Spleen (tissue), 11 donors: ENCODE measurements at regions not wholly inside any gene's neighbourhood (a gene's known extent, or its start where the extent isn't known, plus 50 kb on each side); places are given as distances from the start of the nearest gene placed in this dataset.
A peak's percentile ranks its signal among the peaks of the same experiment; 100 is the strongest.

Source experiments
- DNase-seq: peaks from one replicate; pipeline ENCODE4 v3.0.0-alpha.2; 2020
- H3K27ac ChIP-seq, 8 donors: fragments of 200-600 bp; sonication (generic) in 7 of 8; 1 replicate in 4 of 8; 2 replicates in 4 of 8; pipeline versions ENCODE4 v1.5.0 to v1.8.0; 2016 to 2021; ENCODE audit warnings: inconsistent platforms in 4 of 8, mild to moderate bottlenecking in 4 of 8, moderate library complexity in 1 of 8
- H3K27me3 ChIP-seq, 7 donors: fragments of 200-600 bp; sonication (generic) in 6 of 7; replicated peaks in 1 of 7; 1 replicate in 4 of 7; 2 replicates in 3 of 7; pipeline versions ENCODE4 v1.5.0 to v1.8.0; 2016 to 2021; ENCODE audit warnings: inconsistent platforms in 3 of 7, mild to moderate bottlenecking in 1 of 7
- H3K36me3 ChIP-seq, 6 donors: fragments of 200-600 bp; sonication (generic) in 5 of 6; 1 replicate in 4 of 6; 2 replicates in 2 of 6; pipeline versions ENCODE4 v1.5.0 to v1.8.0; 2016 to 2021; ENCODE audit warnings: inconsistent platforms in 2 of 6
- H3K4me1 ChIP-seq, 6 donors: fragments of 200-600 bp; sonication (generic) in 5 of 6; 1 replicate in 3 of 6; 2 replicates in 3 of 6; pipeline versions ENCODE4 v1.5.0 to v1.8.0; 2016 to 2021; ENCODE audit warnings: inconsistent platforms in 3 of 6
- H3K4me3 ChIP-seq, 8 donors: fragments of 200-600 bp; sonication (generic) in 7 of 8; 1 replicate in 4 of 8; 2 replicates in 4 of 8; pipeline versions ENCODE4 v1.5.0 to v1.8.0; 2016 to 2021; ENCODE audit warnings: inconsistent platforms in 4 of 8, mild to moderate bottlenecking in 4 of 8, moderate library complexity in 2 of 8
- H3K9me3 ChIP-seq, 8 donors: fragments of 200-600 bp; sonication (generic) in 7 of 8; 1 replicate in 4 of 8; 2 replicates in 4 of 8; pipeline versions ENCODE4 v1.5.0 to v1.8.0; 2016 to 2021; ENCODE audit warnings: inconsistent platforms in 4 of 8
- POLR2A ChIP-seq, 3 donors: fragments of 450-650 bp; IDR thresholded peaks; one replicate each; pipeline ENCODE4 v1.5.1; 2017; ENCODE audit warnings: antibody characterized with exemption in 3 of 3, mild to moderate bottlenecking in 1 of 3
- POLR2AphosphoS5 ChIP-seq, 3 donors: sonication (generic); formaldehyde crosslinking; IDR thresholded peaks; one replicate each; pipeline ENCODE4 v1.5.1; 2017; ENCODE audit warnings: antibody characterized with exemption in 3 of 3
- WGBS, 5 donors: extraction: QIAGEN DNeasy Blood & Tissue Kit in 3 of 5; methylation state at CpG; one replicate each; pipeline versions ENCODE4 v1.1.5 to v1.1.7; 2013 to 2018; 5-methylcytosine and 5-hydroxymethylcytosine counted together
- intact Hi-C: fragments of 100-400 bp; cut with DNase I; formaldehyde crosslinking; loops from one replicate; pipeline ENCODE4 v1.15.0; 2023; ENCODE audit warnings: low total_unique reads
- TF ChIP-seq, protein P1 (sequence below), 11 experiments: fragments of 200-600 bp in 7 of 11; fragments of 450-650 bp in 4 of 11; sonication (generic) in 4 of 11; IDR thresholded peaks in 8 of 11; conservative IDR thresholded peaks in 3 of 11; 1 replicate in 7 of 11; 2 replicates in 4 of 11; pipeline versions ENCODE4 v1.4.0 to v1.8.0; 2016 to 2021; ENCODE audit warnings: antibody characterized with exemption in 11 of 11, inconsistent platforms in 4 of 11, mild to moderate bottlenecking in 1 of 11
- donor health status: healthy with polysubstance abuse.
- donor health status: DM: no; HTN: no; CAD: no; lungs with moderate emphysema.
- donor health status: DM: no; HTN: no; CAD: no.
- donor health status: Bipolar disorder and iron deficiency.
- donor health status: healthy.
- donor health status: DM: no; HTN: no; CAD: no.
- donor health status: DM: yes; HTN: yes; CAD: no.

DNA sequence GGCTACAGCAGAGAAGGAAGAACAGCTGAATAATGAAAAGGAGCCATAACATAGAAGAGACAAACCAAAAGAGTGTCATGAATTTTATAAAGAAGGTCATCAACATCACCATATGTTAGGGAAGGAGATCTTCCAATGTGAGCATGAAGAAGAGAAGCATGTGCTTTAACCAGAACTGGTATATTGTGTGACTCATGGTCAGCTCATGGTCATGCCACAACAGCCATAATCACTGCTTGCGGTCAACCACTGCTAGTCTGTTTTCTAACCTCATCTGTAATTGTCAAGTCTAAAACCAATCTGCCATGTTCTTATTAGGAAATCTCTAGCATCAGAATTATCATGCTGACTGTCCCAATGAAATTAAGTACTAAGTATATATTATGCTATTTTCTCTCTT, 204.1 kb upstream of the VRK2 start:
- H3K27me3 ChIP-seq: no peaks in the 10 kb centered on the region
- intact Hi-C loops: no loop called here
- H3K4me3 ChIP-seq: no peak overlapping the region
- WGBS, 5 donors: 88 to 96% (median 91%) methylated on average over 1 of the region's 1 CpG
- no peak for DNase-seq
- no peaks in the 10 kb centered on the region for H3K4me1 ChIP-seq
- TF ChIP-seq POLR2AphosphoS5 (IDR thresholded peaks at IDR 0.05): no peak
- peaks cover 0 to 14% (median 5%) of the 10 kb centered on the region in 8 donors for H3K9me3 ChIP-seq
- no peaks in the 10 kb centered on the region for H3K36me3 ChIP-seq
- no peak overlapping the region for H3K27ac ChIP-seq

DNA sequence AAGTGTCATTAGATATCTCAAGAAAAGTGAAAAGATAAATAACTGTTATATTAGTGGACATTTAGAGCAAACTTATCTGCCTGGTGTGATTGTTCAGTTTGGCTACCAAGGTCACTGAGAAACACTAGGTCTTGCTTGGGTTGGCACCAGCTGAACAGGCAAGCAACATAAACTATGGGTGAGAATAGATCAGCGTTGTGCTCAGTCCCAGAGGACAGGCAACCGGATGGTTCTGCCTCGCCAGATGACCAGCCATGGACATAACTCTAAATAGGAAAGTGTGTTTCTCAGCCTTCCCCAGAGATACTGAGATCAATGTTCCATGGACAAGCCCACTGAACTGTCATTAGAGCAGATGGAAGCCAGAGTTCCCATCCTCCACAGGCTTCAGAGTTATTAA, 203.4 kb upstream of the VRK2 start:
- no peak overlapping the region for H3K4me3 ChIP-seq
- no peaks in the 10 kb centered on the region for H3K36me3 ChIP-seq
- H3K27ac ChIP-seq: no peak overlapping the region
- no peaks in the 10 kb centered on the region for H3K4me1 ChIP-seq
- peaks cover 0 to 14% (median 6%) of the 10 kb centered on the region in 8 donors for H3K9me3 ChIP-seq
- 71 to 90% (median 75%) methylated on average over 3 of the region's 3 CpGs for WGBS, 5 donors
- DNase-seq: no peak
- TF ChIP-seq POLR2AphosphoS5 (IDR thresholded peaks at IDR 0.05): no peak
- TF ChIP-seq, protein P1, sequence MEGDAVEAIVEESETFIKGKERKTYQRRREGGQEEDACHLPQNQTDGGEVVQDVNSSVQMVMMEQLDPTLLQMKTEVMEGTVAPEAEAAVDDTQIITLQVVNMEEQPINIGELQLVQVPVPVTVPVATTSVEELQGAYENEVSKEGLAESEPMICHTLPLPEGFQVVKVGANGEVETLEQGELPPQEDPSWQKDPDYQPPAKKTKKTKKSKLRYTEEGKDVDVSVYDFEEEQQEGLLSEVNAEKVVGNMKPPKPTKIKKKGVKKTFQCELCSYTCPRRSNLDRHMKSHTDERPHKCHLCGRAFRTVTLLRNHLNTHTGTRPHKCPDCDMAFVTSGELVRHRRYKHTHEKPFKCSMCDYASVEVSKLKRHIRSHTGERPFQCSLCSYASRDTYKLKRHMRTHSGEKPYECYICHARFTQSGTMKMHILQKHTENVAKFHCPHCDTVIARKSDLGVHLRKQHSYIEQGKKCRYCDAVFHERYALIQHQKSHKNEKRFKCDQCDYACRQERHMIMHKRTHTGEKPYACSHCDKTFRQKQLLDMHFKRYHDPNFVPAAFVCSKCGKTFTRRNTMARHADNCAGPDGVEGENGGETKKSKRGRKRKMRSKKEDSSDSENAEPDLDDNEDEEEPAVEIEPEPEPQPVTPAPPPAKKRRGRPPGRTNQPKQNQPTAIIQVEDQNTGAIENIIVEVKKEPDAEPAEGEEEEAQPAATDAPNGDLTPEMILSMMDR (IDR thresholded peaks at IDR 0.05 in 8 of 11, conservative IDR thresholded peaks at IDR 0.05 in 3 of 11): no peak
- no peak for TF ChIP-seq POLR2A (IDR thresholded peaks at IDR 0.05)
- intact Hi-C loops: no loop called here
- no peaks in the 10 kb centered on the region for H3K27me3 ChIP-seq

DNA sequence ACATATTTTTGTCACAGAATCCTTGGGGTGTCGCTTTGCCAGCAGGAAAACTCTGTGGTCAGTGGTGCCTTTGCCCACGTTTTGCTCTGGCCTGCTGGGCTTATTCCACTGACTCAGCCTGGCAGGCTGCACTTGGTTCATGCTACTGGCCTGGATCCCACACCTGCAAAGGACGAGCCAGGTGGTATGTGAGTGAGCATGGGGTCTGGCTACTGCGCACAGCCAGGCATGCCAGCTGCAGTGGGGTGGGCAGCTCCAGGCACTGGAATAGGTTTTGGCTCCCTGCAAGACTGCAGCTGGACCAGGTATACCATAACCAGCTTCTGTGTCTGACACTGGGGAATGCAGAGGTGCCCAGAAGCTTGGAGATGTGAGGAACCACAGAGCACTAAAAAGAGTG, 197.9 kb upstream of the VRK2 start:
- no peaks in the 10 kb centered on the region for H3K4me1 ChIP-seq
- no peaks in the 10 kb centered on the region for H3K36me3 ChIP-seq

DNA sequence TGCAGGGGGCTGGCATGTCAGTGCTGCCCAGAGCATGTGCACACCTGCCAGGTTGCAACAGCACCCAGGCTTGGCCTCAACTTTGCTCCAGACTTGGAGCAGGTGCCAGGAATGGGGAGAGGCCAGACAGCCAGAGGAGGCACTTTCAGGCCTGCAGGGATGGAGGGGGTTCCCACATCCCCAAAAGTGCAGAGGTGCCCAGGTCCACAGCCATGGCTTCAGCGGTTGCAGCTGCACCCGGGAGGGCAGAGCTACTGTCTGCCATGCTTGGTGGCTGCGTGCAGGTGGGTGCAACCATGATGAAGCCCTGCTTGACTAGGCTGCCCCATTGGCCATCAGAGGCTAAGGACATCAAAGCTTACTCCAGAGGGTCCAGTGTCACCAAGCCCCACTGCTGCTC, 196.8 kb upstream of the VRK2 start:
- peaks cover 0 to 14% (median 6%) of the 10 kb centered on the region in 8 donors for H3K9me3 ChIP-seq
- TF ChIP-seq POLR2A (IDR thresholded peaks at IDR 0.05) (no peak), POLR2AphosphoS5 (IDR thresholded peaks at IDR 0.05) (no peak)
- TF ChIP-seq, protein P1 (IDR thresholded peaks at IDR 0.05 in 8 of 11, conservative IDR thresholded peaks at IDR 0.05 in 3 of 11): no peak
- no peaks in the 10 kb centered on the region for H3K27me3 ChIP-seq
- no peak overlapping the region for H3K4me3 ChIP-seq
- intact Hi-C loops: no loop called here
- DNase-seq: peak; percentile 39
- 84 to 100% (median 88%) methylated on average over 3 of the region's 3 CpGs for WGBS, 5 donors
- no peaks in the 10 kb centered on the region for H3K4me1 ChIP-seq
- H3K27ac ChIP-seq: no peak overlapping the region
- no peaks in the 10 kb centered on the region for H3K36me3 ChIP-seq

More for the DNA sequence above, 197.9 kb upstream of the VRK2 start:
- intact Hi-C loops: no loop called here
- TF ChIP-seq, protein P1 (IDR thresholded peaks at IDR 0.05 in 8 of 11, conservative IDR thresholded peaks at IDR 0.05 in 3 of 11): no peak
- TF ChIP-seq POLR2A (IDR thresholded peaks at IDR 0.05) (no peak), POLR2AphosphoS5 (IDR thresholded peaks at IDR 0.05) (no peak)
- Histone ChIP-seq H3K27ac (no peak overlapping the region), H3K27me3 (no peaks in the 10 kb centered on the region), H3K4me3 (no peak overlapping the region), H3K9me3 (peaks cover 0 to 14% (median 6%) of the 10 kb centered on the region in 8 donors)
- peak; percentile 54 for DNase-seq
- 72 to 87% (median 79%) methylated on average over 4 of the region's 4 CpGs for WGBS, 5 donors
